GM12878 (cell line): ENCODE measurements at regions not wholly inside any gene's neighbourhood (a gene's known extent, or its start where the extent isn't known, plus 50 kb on each side); places are given as distances from the start of the nearest gene placed in this dataset.

Experiments
- NBN ChIP-seq: fragments of 450-650 bp; IDR thresholded peaks from 2 replicates; pipeline ENCODE4 v1.6.1; 2016
- TF ChIP-seq, protein P1 (sequence below), 3 experiments: IDR thresholded peaks in 2 of 3; conservative IDR thresholded peaks in 1 of 3; 2 replicates each; pipeline ENCODE4 v1.5.1; 2011; ENCODE audit warnings: low read depth in 3 of 3, low read length in 3 of 3, mild to moderate bottlenecking in 3 of 3, control low read depth in 2 of 3, moderate library complexity in 2 of 3, inconsistent platforms in 1 of 3, mixed read lengths in 1 of 3; ENCODE audit not compliant: control insufficient read depth in 2 of 3, insufficient read depth in 1 of 3; ENCODE audit errors: extremely low read depth in 1 of 3

- TF ChIP-seq, protein P1, sequence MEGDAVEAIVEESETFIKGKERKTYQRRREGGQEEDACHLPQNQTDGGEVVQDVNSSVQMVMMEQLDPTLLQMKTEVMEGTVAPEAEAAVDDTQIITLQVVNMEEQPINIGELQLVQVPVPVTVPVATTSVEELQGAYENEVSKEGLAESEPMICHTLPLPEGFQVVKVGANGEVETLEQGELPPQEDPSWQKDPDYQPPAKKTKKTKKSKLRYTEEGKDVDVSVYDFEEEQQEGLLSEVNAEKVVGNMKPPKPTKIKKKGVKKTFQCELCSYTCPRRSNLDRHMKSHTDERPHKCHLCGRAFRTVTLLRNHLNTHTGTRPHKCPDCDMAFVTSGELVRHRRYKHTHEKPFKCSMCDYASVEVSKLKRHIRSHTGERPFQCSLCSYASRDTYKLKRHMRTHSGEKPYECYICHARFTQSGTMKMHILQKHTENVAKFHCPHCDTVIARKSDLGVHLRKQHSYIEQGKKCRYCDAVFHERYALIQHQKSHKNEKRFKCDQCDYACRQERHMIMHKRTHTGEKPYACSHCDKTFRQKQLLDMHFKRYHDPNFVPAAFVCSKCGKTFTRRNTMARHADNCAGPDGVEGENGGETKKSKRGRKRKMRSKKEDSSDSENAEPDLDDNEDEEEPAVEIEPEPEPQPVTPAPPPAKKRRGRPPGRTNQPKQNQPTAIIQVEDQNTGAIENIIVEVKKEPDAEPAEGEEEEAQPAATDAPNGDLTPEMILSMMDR (IDR thresholded peaks at IDR 0.05 in 2 of 3, conservative IDR thresholded peaks at IDR 0.05 in 1 of 3; ENCODE audit: control insufficient read depth in 2 of 3, extremely low read depth in 1 of 3, insufficient read depth in 1 of 3, low read depth in 3 of 3, low read length in 3 of 3), result no peak
- TF ChIP-seq NBN, result no peak
These were observed 119.8 kb downstream of the NEDD1 start for GRCh38 chr12:97026901-97027300.
